GM21717 (cell line): ENCODE measurements at regions not wholly inside any gene's neighbourhood (a gene's known extent, or its start where the extent isn't known, plus 50 kb on each side); places are given as distances from the start of the nearest gene placed in this dataset.
"Not testable (repeated sequence)": the region's sequence is repeated elsewhere in the genome, so short reads cannot be mapped to it uniquely, and the experiment has no call there.

Source experiments
- ATAC-seq: cut with Tn5 transposase; IDR thresholded peaks from one replicate; pipeline ENCODE4 v1.9.1; 2021; ENCODE audit warnings: mild to moderate bottlenecking, moderate library complexity; ENCODE audit not compliant: unreplicated experiment

DNA sequence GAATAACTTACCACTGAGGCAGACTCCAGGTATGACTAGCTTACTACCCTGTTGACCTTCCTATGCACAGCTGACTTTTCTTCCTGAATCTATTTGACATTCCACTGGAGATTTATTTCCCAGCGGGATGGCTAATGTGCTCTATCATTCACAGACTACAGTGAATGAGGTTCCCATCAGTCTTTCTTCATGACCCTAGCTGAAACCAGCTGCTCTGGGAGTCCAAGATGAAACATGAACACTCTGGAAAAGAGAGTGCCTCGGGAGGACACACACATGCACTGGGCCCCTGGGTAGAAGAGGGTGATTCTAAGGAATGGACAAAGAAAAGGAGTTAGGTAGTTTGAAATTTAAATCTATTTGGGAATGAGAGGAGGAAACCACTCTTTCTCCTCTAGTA is 82.6 kb upstream of the DST start:
- no peak for ATAC-seq

- no peak for ATAC-seq
These were observed 81.8 kb upstream of the DST start for GRCh38 chr6:56724455-56724854.

GRCh38 chr6:56720882-56721281 is 78.2 kb upstream of the DST start:
- ATAC-seq: no peak

DNA sequence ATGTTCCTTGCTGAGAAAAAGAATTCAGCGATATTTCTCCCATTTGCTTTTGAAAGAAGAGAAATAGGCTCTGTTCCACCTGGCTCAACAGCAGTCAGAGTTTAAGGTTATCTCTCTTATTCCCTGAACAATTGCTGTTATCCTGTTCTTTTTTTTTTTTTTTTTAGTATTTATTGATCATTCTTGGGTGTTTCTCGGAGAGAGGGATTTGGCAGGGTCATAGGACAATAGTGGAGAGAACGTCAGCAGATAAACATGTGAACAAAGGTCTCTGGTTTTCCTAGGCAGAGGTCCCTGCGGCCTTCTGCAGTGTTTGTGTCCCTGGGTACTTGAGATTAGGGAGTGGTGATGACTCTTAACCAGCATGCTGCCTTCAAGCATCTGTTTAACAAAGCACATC is 77.5 kb upstream of the DST start:
- not testable (repeated sequence) for ATAC-seq

DNA sequence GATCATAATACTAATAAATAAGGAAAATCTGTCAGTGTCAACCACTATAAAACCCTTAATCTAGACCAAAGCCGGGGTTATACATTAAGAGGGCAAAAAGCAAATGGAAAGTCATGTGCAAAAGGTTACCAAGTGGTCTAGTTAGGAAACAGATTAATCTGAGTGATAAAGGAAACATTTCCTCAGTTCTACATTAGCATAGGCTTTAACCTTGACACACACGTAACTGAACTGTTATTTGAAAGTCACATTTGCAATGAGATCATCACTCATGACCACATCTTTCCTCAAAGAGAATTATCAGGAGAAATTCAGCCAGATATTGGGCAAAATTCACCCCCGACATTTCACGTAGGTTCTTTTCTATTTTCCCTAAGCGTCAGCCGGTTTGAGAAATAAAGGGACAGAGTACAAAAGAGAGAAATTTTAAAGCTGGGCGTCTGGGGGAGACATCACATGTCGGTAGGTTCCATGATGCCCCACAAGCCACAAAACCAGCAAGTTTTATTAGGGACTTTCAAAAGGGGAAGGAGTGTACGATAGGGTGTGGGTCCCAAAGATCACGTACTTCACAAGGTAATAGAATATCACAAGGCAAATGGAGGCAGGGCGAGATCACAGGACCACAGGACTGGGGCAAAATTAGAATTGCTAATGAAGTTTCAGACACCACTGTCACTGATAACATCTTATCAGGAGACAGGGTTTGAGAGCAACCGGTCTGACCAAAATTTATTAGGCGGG is 76.8 kb upstream of the DST start:
- not testable (repeated sequence) for ATAC-seq

GRCh38 chr6:56718236-56718635 is 75.5 kb upstream of the DST start:
- no peak for ATAC-seq

- ATAC-seq: no peak
These were observed 73.5 kb upstream of the DST start for GRCh38 chr6:56716229-56716628.

- no peak for ATAC-seq
These were observed 73.1 kb upstream of the DST start for GRCh38 chr6:56715741-56716140.

GRCh38 chr6:56714982-56715456 is 72.3 kb upstream of the DST start:
- no peak for ATAC-seq

GRCh38 chr6:56714273-56714672 is 71.6 kb upstream of the DST start:
- ATAC-seq: peak; percentile 49

- ATAC-seq: no peak
These were observed 70.6 kb upstream of the DST start for GRCh38 chr6:56713254-56713672.

- ATAC-seq: no peak
These were observed 68.3 kb upstream of the DST start for GRCh38 chr6:56710967-56711366.

DNA sequence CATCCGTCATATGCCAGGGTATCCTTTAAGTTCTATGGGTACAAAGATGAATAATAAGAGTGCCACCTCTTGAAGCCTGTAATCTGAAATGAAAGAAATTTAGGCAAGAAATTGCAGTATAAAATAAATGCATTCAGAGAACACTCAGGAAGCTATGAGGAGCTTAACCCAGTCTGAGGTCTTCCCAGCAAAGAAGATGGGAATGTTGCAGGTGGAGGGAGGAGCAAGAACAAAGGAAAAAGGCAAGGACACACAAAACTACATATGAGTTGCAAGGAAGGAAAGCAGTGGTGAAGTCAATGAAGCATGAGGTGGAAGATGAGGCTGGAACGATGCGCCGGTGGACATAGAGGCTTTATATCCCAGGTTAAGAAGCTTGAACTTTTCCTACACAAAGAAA is 67.0 kb upstream of the DST start:
- no peak for ATAC-seq

- ATAC-seq: no peak
These were observed 66.3 kb upstream of the DST start for GRCh38 chr6:56708810-56709597.

DNA sequence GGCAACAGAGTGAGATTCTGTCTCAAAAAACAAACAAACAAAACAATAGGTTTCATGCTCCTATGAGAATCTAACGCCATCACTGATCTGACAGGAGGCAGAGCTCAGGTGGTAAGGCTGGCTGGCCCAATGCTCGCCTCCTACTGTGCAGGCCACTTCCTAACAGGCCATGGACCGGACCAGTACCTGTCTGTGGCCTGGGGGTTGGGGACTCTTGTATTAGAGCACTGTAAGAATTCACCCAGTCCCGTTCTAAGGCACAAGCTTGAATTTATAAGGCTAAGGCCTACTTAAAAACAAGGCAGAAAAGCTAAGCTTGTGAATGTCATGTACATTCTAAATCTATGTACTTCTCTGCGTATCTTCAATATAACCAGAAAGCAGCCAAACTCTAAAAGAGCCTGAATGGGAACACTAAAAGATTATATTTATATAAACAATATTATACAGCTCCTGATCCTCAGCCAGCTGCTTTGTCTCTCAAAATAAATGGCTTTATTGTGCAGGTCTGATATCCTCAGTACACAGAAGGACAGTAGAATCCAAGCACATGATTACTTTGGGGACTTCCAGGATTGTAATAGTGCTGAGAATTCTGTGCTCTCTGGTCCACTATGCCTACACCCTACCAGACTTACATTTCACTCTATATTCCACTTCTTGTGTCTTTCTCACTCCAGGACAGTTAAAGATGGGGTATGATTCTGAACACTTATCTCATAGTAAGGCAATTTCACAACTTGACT is 64.5 kb upstream of the DST start:
- ATAC-seq: no peak

DNA sequence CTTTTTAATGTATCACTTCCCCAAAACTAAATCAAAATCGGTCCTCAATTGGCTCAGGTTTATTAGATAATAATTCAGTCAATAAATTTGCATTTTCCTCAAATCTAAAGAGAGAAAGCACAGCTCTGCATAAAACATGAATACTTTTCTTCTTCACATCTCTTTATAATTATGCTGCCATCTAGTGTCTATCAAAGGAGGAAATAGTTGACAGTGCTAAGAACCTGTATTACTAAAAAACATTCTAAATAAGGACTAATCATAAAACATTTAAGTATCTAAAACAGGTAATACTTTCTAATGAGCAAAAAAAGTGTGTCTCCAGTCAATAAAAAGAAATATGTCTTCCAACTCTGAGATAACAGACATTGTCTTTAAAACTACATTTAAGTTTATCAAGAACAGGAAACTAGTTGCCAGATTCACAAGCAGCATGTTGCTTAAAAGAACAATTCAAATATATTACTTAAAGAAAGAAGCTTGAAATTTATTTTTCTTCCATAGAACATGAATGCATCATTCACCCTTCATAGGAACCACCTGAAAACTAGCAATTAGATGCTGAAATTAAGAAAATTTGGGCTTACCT is 56.5 kb upstream of the DST start:
- ATAC-seq: no peak

GRCh38 chr6:56695702-56696101 is 53.0 kb upstream of the DST start:
- no peak for ATAC-seq

- ATAC-seq: no peak
These were observed 51.3 kb upstream of the DST start for GRCh38 chr6:56694002-56694401.

- ATAC-seq: no peak
These were observed 50.5 kb upstream of the DST start for GRCh38 chr6:56693246-56693607.

- no peak for ATAC-seq
These were observed 50.0 kb upstream of the DST start for GRCh38 chr6:56692523-56693245.
